ENCODE measurements at regions not wholly inside any gene's neighbourhood (a gene's known extent, or its start where the extent isn't known, plus 50 kb on each side); places are given as distances from the start of the nearest gene placed in this dataset.
A peak's percentile ranks its signal among the peaks of the same experiment; 100 is the strongest.

GRCh38 chr12:124482901-124483799 lies 84.3 kb downstream of the NCOR2 start:
- Histone ChIP-seq H3K27ac (ENCODE audit: low read depth, low read length) (no peak overlapping the region), H3K27me3 (ENCODE audit: control insufficient read depth, insufficient read depth, low read length) (no peaks in the 10 kb centered on the region), H3K9ac (ENCODE audit: low read length) (no peak overlapping the region), H3K4me3 (ENCODE audit: low read length) (no peak overlapping the region), H3K36me3 (ENCODE audit: control insufficient read depth, insufficient read depth, low read length) (peaks cover 7% of the 10 kb centered on the region), H3K4me1 (ENCODE audit: control insufficient read depth, insufficient read depth, low read length) (peaks cover 9% of the 10 kb centered on the region)

DNA sequence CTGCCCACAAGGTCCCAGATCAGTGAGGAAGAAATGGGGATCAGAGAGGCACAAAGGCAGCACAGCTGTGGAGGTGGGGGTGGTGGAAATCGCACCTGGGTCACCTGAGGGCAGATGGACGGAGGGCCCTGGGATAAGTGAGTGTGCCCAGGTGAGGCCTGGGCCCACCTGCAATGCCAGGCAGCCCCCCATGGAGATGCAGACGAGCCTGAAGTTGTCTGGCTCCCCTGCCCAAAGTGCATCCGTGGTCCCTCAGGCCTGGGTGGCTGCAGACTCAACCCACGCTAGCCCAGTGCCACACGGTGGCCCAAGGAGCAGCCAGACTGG lies 84.9 kb downstream of the NCOR2 start:
- Histone ChIP-seq H3K4me3 (ENCODE audit: low read length) (no peak overlapping the region), H3K9ac (ENCODE audit: low read length) (no peak overlapping the region), H3K27me3 (ENCODE audit: control insufficient read depth, insufficient read depth, low read length) (no peaks in the 10 kb centered on the region), H3K36me3 (ENCODE audit: control insufficient read depth, insufficient read depth, low read length) (peaks cover 8% of the 10 kb centered on the region), H3K4me1 (ENCODE audit: control insufficient read depth, insufficient read depth, low read length) (peaks cover 9% of the 10 kb centered on the region), H3K27ac (ENCODE audit: low read depth, low read length) (no peak overlapping the region)

DNA sequence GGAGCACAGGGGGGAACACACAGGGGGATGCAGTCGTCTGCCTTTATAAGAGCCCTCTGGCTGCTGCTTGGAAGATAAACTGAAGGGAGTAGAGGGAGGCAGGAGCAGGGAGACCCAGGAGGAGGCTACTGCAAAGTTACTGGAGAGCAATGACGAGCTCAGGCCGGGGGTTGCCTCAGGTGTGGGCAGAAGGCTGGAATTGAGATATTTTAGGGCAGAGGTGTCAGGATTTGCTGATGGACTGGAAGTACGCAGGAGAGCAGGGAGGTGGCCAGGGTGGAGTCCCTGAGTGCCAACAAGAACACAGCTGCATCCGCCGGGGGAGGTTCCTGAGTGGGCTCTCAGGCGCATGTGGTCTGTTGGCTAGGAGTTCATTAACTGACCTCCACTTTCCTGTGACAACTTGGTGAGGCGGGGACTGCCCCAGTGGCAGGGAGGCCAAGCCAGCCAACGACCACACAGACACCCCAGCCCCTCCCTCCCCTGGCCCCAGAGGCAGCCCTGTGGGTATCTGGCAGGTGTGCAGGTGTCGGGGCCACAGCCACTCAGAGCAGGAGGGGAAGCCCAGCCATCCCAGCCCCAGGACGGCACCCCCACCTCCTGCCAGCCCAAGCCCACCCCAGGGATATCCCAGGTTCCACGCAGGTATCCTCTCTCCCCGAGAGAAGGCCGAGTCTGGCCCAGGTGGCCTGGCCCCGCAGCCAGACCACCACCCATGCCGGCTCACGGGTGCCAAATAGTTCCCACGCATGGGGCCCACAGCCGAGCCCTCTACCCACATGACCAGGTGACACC lies 85.4 kb downstream of the NCOR2 start:
- H3K4me3 ChIP-seq (ENCODE audit: low read length): no peak overlapping the region
- no peak overlapping the region for H3K27ac ChIP-seq (ENCODE audit: low read depth, low read length)
- no peak overlapping the region for H3K9ac ChIP-seq (ENCODE audit: low read length)
- peaks cover 10% of the 10 kb centered on the region for H3K36me3 ChIP-seq (ENCODE audit: control insufficient read depth, insufficient read depth, low read length)
- H3K4me1 ChIP-seq (ENCODE audit: control insufficient read depth, insufficient read depth, low read length): peaks cover 9% of the 10 kb centered on the region
- no peaks in the 10 kb centered on the region for H3K27me3 ChIP-seq (ENCODE audit: control insufficient read depth, insufficient read depth, low read length)

GRCh38 chr12:124481257-124481750 lies 86.1 kb downstream of the NCOR2 start:
- H3K4me1 ChIP-seq (ENCODE audit: control insufficient read depth, insufficient read depth, low read length): peaks cover 9% of the 10 kb centered on the region
- H3K4me3 ChIP-seq (ENCODE audit: low read length): no peak overlapping the region
- peaks cover 10% of the 10 kb centered on the region for H3K36me3 ChIP-seq (ENCODE audit: control insufficient read depth, insufficient read depth, low read length)
- no peak overlapping the region for H3K9ac ChIP-seq (ENCODE audit: low read length)
- no peak overlapping the region for H3K27ac ChIP-seq (ENCODE audit: low read depth, low read length)
- H3K27me3 ChIP-seq (ENCODE audit: control insufficient read depth, insufficient read depth, low read length): no peaks in the 10 kb centered on the region

DNA sequence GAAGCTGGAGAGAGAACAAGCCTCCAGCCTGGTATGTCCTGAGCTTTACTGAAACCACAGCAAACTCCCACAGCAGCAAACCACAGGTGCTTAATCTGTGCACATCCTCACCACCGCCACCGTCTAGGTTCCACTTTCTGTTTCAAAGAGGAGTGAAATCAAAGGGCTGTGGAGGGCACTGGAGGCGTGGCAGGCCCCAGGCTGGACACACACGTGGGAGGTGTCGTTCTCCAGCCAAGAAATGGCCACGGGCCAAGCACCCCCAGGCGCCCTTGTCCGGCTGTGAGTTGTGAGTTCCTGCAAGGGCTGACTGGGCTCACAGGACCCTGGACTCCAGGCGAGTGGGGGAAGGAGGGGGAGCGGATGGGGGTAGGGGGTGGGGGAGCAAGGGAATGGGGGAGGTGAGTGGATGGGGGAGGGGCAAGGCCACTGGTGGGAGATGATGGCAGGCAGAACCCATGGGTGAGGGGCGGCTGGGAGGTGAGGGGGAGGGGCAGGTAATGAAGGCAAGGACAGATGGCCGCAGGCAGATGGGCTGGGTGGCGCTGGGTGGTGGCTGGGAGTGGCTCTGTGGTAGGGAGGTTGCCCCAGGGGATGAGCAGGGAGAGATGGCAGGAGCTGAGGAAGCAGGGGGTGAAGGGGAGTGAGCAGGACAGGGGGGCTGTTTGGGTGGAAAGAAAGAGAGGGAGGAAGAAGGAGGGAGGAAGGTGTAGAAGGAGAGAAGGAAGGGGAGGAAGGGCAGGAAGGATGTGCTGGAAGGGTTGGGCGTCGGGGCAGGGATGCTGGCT lies 86.7 kb downstream of the NCOR2 start:
- Histone ChIP-seq H3K27ac (ENCODE audit: low read depth, low read length) (peak overlapping the region; percentile 65), H3K27me3 (ENCODE audit: control insufficient read depth, insufficient read depth, low read length) (no peaks in the 10 kb centered on the region), H3K36me3 (ENCODE audit: control insufficient read depth, insufficient read depth, low read length) (peaks cover 13% of the 10 kb centered on the region), H3K4me1 (ENCODE audit: control insufficient read depth, insufficient read depth, low read length) (peaks cover 9% of the 10 kb centered on the region), H3K9ac (ENCODE audit: low read length) (no peak overlapping the region), H3K4me3 (ENCODE audit: low read length) (no peak overlapping the region)

DNA sequence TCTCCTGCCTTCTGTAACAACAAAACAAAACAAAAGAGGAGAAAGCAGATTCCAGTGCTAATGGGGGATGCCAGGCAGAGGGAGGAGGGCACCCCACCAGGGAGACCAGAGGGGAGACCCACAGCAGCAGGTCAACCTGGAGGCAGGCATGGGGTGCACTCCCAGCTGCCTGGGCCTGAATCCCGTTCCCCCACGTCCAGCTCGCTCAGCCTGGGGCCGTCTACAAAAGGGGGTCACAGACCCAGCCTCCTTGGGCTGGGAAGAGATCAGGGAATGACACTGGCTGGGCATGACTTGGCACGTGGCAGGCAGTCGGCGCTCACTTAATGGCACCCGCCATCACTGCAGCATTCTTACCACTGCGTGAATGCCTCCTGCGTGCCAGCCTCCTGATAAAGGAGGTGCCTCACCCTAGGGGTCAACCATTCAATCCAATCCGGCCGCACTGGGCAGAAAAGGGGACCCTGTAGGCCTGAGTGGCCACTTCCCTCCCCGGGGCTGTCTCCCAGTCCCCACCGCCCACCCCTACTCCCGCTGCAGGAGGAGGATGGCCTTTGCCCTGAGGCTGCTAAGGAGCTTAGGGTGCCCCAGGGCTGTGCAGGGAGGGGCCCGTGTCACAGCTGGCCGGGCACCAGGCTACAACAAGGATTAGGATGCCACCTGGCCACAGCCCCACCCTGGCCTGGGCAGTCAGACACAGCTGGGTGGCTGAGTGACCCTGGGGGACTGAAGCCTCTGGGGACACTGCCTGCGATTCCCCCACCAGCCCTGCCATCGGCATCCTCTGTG lies 87.5 kb downstream of the NCOR2 start:
- no peaks in the 10 kb centered on the region for H3K27me3 ChIP-seq (ENCODE audit: control insufficient read depth, insufficient read depth, low read length)
- H3K27ac ChIP-seq (ENCODE audit: low read depth, low read length): peak overlapping the region; percentile 65
- H3K36me3 ChIP-seq (ENCODE audit: control insufficient read depth, insufficient read depth, low read length): peaks cover 15% of the 10 kb centered on the region
- no peak overlapping the region for H3K4me3 ChIP-seq (ENCODE audit: low read length)
- peaks cover 14% of the 10 kb centered on the region for H3K4me1 ChIP-seq (ENCODE audit: control insufficient read depth, insufficient read depth, low read length)
- no peak overlapping the region for H3K9ac ChIP-seq (ENCODE audit: low read length)

GRCh38 chr12:124478985-124479645 lies 88.3 kb downstream of the NCOR2 start:
- no peak overlapping the region for H3K27ac ChIP-seq (ENCODE audit: low read depth, low read length)
- H3K4me3 ChIP-seq (ENCODE audit: low read length): no peak overlapping the region
- H3K4me1 ChIP-seq (ENCODE audit: control insufficient read depth, insufficient read depth, low read length): peaks cover 17% of the 10 kb centered on the region
- peaks cover 13% of the 10 kb centered on the region for H3K36me3 ChIP-seq (ENCODE audit: control insufficient read depth, insufficient read depth, low read length)
- H3K9ac ChIP-seq (ENCODE audit: low read length): no peak overlapping the region
- H3K27me3 ChIP-seq (ENCODE audit: control insufficient read depth, insufficient read depth, low read length): no peaks in the 10 kb centered on the region

DNA sequence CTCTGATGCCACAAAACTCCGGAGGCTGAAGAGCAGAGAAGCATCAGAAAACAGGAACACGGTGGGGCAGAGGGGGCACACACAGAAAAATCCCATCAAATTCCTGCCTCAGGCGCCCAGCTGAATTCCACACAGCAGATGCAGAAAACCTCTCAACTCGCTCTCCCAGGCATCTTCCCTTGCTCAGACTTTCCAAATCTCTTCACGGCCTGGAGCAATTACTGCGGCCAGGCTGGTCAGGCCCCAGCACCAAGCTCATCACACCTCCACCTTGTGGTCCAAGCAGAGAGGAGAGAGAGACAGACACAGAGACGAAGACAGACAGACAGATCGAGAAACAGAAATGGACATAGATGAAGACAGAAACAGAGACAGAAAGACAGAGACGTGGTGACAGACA lies 89.0 kb downstream of the NCOR2 start:
- Histone ChIP-seq H3K36me3 (ENCODE audit: control insufficient read depth, insufficient read depth, low read length) (peaks cover 15% of the 10 kb centered on the region), H3K4me1 (ENCODE audit: control insufficient read depth, insufficient read depth, low read length) (peaks cover 17% of the 10 kb centered on the region), H3K27me3 (ENCODE audit: control insufficient read depth, insufficient read depth, low read length) (no peaks in the 10 kb centered on the region)

GRCh38 chr12:124477107-124477915 lies 90.1 kb downstream of the NCOR2 start:
- no peak overlapping the region for H3K27ac ChIP-seq (ENCODE audit: low read depth, low read length)
- H3K27me3 ChIP-seq (ENCODE audit: control insufficient read depth, insufficient read depth, low read length): no peaks in the 10 kb centered on the region
- H3K9ac ChIP-seq (ENCODE audit: low read length): no peak overlapping the region
- H3K4me3 ChIP-seq (ENCODE audit: low read length): no peak overlapping the region
- peaks cover 23% of the 10 kb centered on the region for H3K36me3 ChIP-seq (ENCODE audit: control insufficient read depth, insufficient read depth, low read length)
- peaks cover 17% of the 10 kb centered on the region for H3K4me1 ChIP-seq (ENCODE audit: control insufficient read depth, insufficient read depth, low read length)

More for the DNA sequence above, 89.0 kb downstream of the NCOR2 start:
- Histone ChIP-seq H3K9ac (ENCODE audit: low read length) (no peak overlapping the region), H3K27ac (ENCODE audit: low read depth, low read length) (no peak overlapping the region), H3K4me3 (ENCODE audit: low read length) (no peak overlapping the region)

GRCh38 chr12:124476011-124476400 lies 91.4 kb downstream of the NCOR2 start:
- no peaks in the 10 kb centered on the region for H3K27me3 ChIP-seq (ENCODE audit: control insufficient read depth, insufficient read depth, low read length)
- H3K4me3 ChIP-seq (ENCODE audit: low read length): no peak overlapping the region
- H3K27ac ChIP-seq (ENCODE audit: low read depth, low read length): no peak overlapping the region
- peaks cover 29% of the 10 kb centered on the region for H3K36me3 ChIP-seq (ENCODE audit: control insufficient read depth, insufficient read depth, low read length)
- no peak overlapping the region for H3K9ac ChIP-seq (ENCODE audit: low read length)
- peaks cover 17% of the 10 kb centered on the region for H3K4me1 ChIP-seq (ENCODE audit: control insufficient read depth, insufficient read depth, low read length)

Data from rectal smooth muscle tissue (tissue), 1 donor.